A673 (cell line): ENCODE measurements at regions not wholly inside any gene's neighbourhood (a gene's known extent, or its start where the extent isn't known, plus 50 kb on each side); places are given as distances from the start of the nearest gene placed in this dataset.

Experiments
- BruUV-seq: library from RNA; stranded (reverse); fragments of 400-500 nt; replicated peaks from 2 replicates; lab custom pipeline; 2021; lab: Mats Ljungman, UMichigan
- CTCF ChIA-PET: fragments of 300-600 bp; sonication (Branson Sonifier 250); formaldehyde crosslinking; loops from one replicate; lab custom pipeline; 2022; ENCODE audit warnings: antibody characterized with exemption; lab: Charles Lee
- POLR2A ChIA-PET: fragments of 300-600 bp; sonication (Branson Sonifier 250); formaldehyde crosslinking; loops from one replicate; lab custom pipeline; 2022; ENCODE audit warnings: antibody characterized with exemption; ENCODE audit not compliant: low non-redundant PET; lab: Charles Lee
- DNase-seq: peaks from one replicate; pipeline ENCODE4 v3.0.0-alpha.2; 2015; ENCODE audit warnings: low spot score
- H3K27ac ChIP-seq: fragments of 200-600 bp; sonication (generic); 2 replicates; pipeline ENCODE4 v1.5.1; 2016; ENCODE audit warnings: mixed run types, low read depth, mild to moderate bottlenecking, mixed read lengths, antibody characterized with exemption, low read length; ENCODE audit not compliant: poor library complexity, severe bottlenecking
- H3K27me3 ChIP-seq: fragments of 200-600 bp; sonication (generic); replicated peaks from 2 replicates; pipeline ENCODE4 v1.6.1; 2017; ENCODE audit warnings: mixed run types, low read depth, mild to moderate bottlenecking, mixed read lengths, antibody characterized with exemption, low read length; ENCODE audit not compliant: insufficient read depth, poor library complexity
- H3K36me3 ChIP-seq: fragments of 200-600 bp; sonication (generic); 2 replicates; pipeline ENCODE4 v1.6.1; 2016; ENCODE audit warnings: mixed run types, mild to moderate bottlenecking, mixed read lengths, antibody characterized with exemption, low read length; ENCODE audit not compliant: insufficient read depth, poor library complexity, severe bottlenecking
- H3K4me1 ChIP-seq: fragments of 200-600 bp; sonication (generic); 2 replicates; pipeline ENCODE4 v1.6.1; 2017; ENCODE audit warnings: mixed run types, mild to moderate bottlenecking, mixed read lengths, antibody characterized with exemption, low read length; ENCODE audit not compliant: insufficient read depth, poor library complexity, severe bottlenecking
- H3K4me3 ChIP-seq: fragments of 200-600 bp; sonication (generic); 2 replicates; pipeline ENCODE4 v1.5.1; 2016; ENCODE audit warnings: low read depth, mixed run types, mild to moderate bottlenecking, mixed read lengths, low read length; ENCODE audit not compliant: poor library complexity, severe bottlenecking
- H3K9me3 ChIP-seq: fragments of 200-600 bp; sonication (generic); 2 replicates; pipeline ENCODE4 v1.6.1; 2016; ENCODE audit warnings: mixed run types, low read depth, mild to moderate bottlenecking, mixed read lengths, antibody characterized with exemption, low read length; ENCODE audit not compliant: poor library complexity, severe bottlenecking
- CTCF ChIP-seq: fragments of 300-800, 200-600 bp; sonication (generic); conservative IDR thresholded peaks from 2 replicates; pipeline ENCODE4 v1.5.1; 2017; ENCODE audit warnings: low read depth, mild to moderate bottlenecking, antibody characterized with exemption, low read length, moderate library complexity, mixed read lengths
- EZH2 ChIP-seq: fragments of 200-600 bp; sonication (generic); IDR thresholded peaks from 2 replicates; pipeline ENCODE4 v1.6.1; 2017; ENCODE audit warnings: borderline replicate concordance, low read depth, mild to moderate bottlenecking, mixed read lengths, antibody characterized with exemption, low read length; ENCODE audit not compliant: poor library complexity, severe bottlenecking
- intact Hi-C: fragments of 100-400 bp; cut with micrococcal nuclease; formaldehyde crosslinking; loops from one replicate; pipeline ENCODE4 v1.10.0; 2022; ENCODE audit not compliant: unreplicated experiment

- DNase-seq, result no peak
- no TSS peak for BruUV-seq
- H3K27ac ChIP-seq, result no peak overlapping the region
- intact Hi-C loops, result no loop called here
- no peak overlapping the region for H3K4me3 ChIP-seq
- no peaks in the 10 kb centered on the region for H3K9me3 ChIP-seq
- H3K27me3 ChIP-seq, result no peaks in the 10 kb centered on the region
- no peak for TF ChIP-seq EZH2
- TF ChIP-seq CTCF, result no peak
- CTCF ChIA-PET, result interaction anchor here (0.5 kb wide), 1 partner anchor 19 kb away, joined by 3 read pairs; no protein-coding TSS in a partner anchor
- no peaks in the 10 kb centered on the region for H3K4me1 ChIP-seq
- POLR2A ChIA-PET, result no interaction called here
- no peaks in the 10 kb centered on the region for H3K36me3 ChIP-seq
These were observed 185.3 kb upstream of the CDH6 start for GRCh38 chr5:31008231-31008630.

- no peaks in the 10 kb centered on the region for H3K27me3 ChIP-seq
- no peak for DNase-seq
- TF ChIP-seq EZH2 (no peak), CTCF (no peak)
- ChIA-PET POLR2A (no interaction called here), CTCF (interaction anchor here (0.5 kb wide), 1 partner anchor 18 kb away, joined by 3 read pairs; no protein-coding TSS in a partner anchor)
- H3K36me3 ChIP-seq, result no peaks in the 10 kb centered on the region
- H3K27ac ChIP-seq, result no peak overlapping the region
- H3K4me3 ChIP-seq, result no peak overlapping the region
- intact Hi-C loops, result no loop called here
- no TSS peak for BruUV-seq
- H3K9me3 ChIP-seq, result no peaks in the 10 kb centered on the region
- H3K4me1 ChIP-seq, result no peaks in the 10 kb centered on the region
These were observed 185.8 kb upstream of the CDH6 start for GRCh38 chr5:31007672-31008071.

- no peaks in the 10 kb centered on the region for H3K9me3 ChIP-seq
- DNase-seq, result no peak
- H3K36me3 ChIP-seq, result no peaks in the 10 kb centered on the region
- ChIA-PET CTCF (no interaction called here), POLR2A (no interaction called here)
- H3K27me3 ChIP-seq, result no peaks in the 10 kb centered on the region
- H3K4me3 ChIP-seq, result no peak overlapping the region
- H3K27ac ChIP-seq, result no peak overlapping the region
- TF ChIP-seq EZH2, result no peak
- TF ChIP-seq CTCF, result no peak
- H3K4me1 ChIP-seq, result peaks cover 5% of the 10 kb centered on the region
- intact Hi-C loops, result no loop called here
- no TSS peak for BruUV-seq
These were observed 193.2 kb upstream of the CDH6 start for GRCh38 chr5:31000287-31000686.
